Subcutaneous abdominal adipose tissue (tissue), 5 donors: ENCODE measurements at regions not wholly inside any gene's neighbourhood (a gene's known extent, or its start where the extent isn't known, plus 50 kb on each side); places are given as distances from the start of the nearest gene placed in this dataset.

Experiments
- H3K27ac ChIP-seq: one replicate; pipeline ENCODE4 v1.7.0; 2013; ENCODE audit warnings: low read depth, mild to moderate bottlenecking, inconsistent platforms, low read length, moderate library complexity
- H3K27me3 ChIP-seq, 5 donors: one replicate each; pipeline ENCODE4 v1.7.0; 2013; ENCODE audit warnings: low read length in 5 of 5, inconsistent platforms in 1 of 5; ENCODE audit not compliant: control insufficient read depth in 5 of 5, insufficient read depth in 4 of 5
- H3K36me3 ChIP-seq, 5 donors: one replicate each; pipeline ENCODE4 v1.7.0; 2013; ENCODE audit warnings: low read length in 5 of 5; ENCODE audit not compliant: control insufficient read depth in 5 of 5, insufficient read depth in 5 of 5
- H3K4me1 ChIP-seq, 5 donors: one replicate each; pipeline ENCODE4 v1.7.0; 2013; ENCODE audit warnings: low read length in 5 of 5, mild to moderate bottlenecking in 3 of 5, moderate library complexity in 1 of 5; ENCODE audit not compliant: control insufficient read depth in 5 of 5, insufficient read depth in 5 of 5
- H3K4me3 ChIP-seq, 5 donors: one replicate each; pipeline ENCODE4 v1.7.0; 2013; ENCODE audit warnings: low read length in 5 of 5, low read depth in 1 of 5
- H3K9ac ChIP-seq, 5 donors: one replicate each; pipeline ENCODE4 v1.7.0; 2013; ENCODE audit warnings: low read length in 5 of 5, mild to moderate bottlenecking in 4 of 5, moderate library complexity in 3 of 5
- H3K9me3 ChIP-seq, 5 donors: one replicate each; pipeline ENCODE4 v1.7.0; 2013; ENCODE audit warnings: low read length in 5 of 5; ENCODE audit not compliant: control insufficient read depth in 5 of 5
- donor health status: healthy.
- donor health status: healthy.
- donor health status: healthy.
- donor health status: healthy.
- donor health status: healthy.

DNA sequence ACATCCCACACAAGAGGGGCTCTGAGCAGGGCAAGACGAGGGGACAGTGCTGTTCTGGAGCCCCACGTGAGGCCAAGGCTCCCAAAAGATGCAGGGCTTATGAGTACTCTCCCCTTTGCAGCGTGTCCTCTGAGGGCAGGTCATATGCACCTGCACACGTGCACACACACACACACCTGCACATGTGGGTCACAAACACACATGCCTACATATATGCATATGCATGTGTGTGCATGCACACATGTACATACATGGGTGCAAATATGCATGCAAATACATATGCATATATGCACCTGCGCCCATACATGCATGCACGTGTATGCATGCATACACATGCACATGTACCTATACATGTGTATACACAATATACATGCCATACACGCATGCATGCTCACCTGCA is 197.9 kb downstream of the NPHP4 start:
- peaks cover 7 to 30% (median 9%) of the 10 kb centered on the region in 5 donors for H3K27me3 ChIP-seq
- no peak overlapping the region for H3K27ac ChIP-seq
- no peak overlapping the region for H3K4me3 ChIP-seq
- no peaks in the 10 kb centered on the region for H3K36me3 ChIP-seq
- H3K9ac ChIP-seq = no peak overlapping the region
- no peaks in the 10 kb centered on the region for H3K4me1 ChIP-seq
- peaks cover 0 to 5% (median 0%) of the 10 kb centered on the region in 5 donors for H3K9me3 ChIP-seq

DNA sequence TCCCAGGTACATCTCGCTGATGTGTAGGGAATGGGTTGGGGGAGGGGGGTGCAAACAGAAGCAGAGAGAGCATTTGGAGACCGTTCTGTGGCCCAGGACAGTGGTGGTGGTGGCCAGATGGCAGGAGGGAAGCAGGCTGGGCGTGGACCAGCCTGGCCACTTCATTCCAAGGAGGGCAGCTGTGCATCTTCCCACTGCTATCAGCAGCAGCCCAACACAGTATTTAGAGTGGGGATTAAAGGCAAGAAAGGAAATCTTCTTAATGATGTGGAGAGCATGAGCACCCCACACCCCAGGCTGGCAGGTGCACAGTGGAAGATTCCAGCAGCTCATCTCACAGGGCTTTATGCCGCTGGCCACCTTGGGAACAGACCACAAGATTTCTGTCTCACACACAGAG is 198.7 kb downstream of the NPHP4 start:
- Histone ChIP-seq H3K27me3 (peaks cover 4 to 30% (median 9%) of the 10 kb centered on the region in 5 donors), H3K9me3 (peaks cover 0 to 5% (median 0%) of the 10 kb centered on the region in 5 donors), H3K4me3 (no peak overlapping the region), H3K9ac (no peak overlapping the region), H3K27ac (no peak overlapping the region), H3K4me1 (no peaks in the 10 kb centered on the region), H3K36me3 (no peaks in the 10 kb centered on the region)

DNA sequence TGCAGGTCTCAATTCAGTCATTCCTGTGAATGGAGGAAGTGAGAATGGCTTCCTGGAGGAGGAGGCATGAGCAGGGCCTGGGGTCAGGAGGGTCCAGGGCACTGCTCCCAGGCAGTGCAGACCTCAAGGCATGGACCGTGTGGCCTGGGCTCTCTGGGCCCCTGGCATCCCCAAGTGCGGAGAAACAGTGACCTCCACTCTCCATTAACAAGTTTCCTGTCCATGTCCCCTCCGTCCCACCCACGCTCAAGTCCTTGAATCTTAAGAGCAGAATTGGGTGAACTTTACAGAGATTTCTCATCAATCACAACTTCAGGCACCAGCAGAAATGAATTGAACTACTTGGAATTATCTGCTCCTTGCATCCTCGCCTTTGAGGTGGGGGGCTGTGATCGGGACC is 211.1 kb downstream of the NPHP4 start:
- Histone ChIP-seq H3K9ac (no peak overlapping the region), H3K4me1 (no peaks in the 10 kb centered on the region), H3K9me3 (peaks cover 0 to 4% (median 0%) of the 10 kb centered on the region in 5 donors), H3K27ac (no peak overlapping the region), H3K27me3 (peaks cover 0 to 7% (median 2%) of the 10 kb centered on the region in 5 donors), H3K36me3 (no peaks in the 10 kb centered on the region), H3K4me3 (no peak overlapping the region)

DNA sequence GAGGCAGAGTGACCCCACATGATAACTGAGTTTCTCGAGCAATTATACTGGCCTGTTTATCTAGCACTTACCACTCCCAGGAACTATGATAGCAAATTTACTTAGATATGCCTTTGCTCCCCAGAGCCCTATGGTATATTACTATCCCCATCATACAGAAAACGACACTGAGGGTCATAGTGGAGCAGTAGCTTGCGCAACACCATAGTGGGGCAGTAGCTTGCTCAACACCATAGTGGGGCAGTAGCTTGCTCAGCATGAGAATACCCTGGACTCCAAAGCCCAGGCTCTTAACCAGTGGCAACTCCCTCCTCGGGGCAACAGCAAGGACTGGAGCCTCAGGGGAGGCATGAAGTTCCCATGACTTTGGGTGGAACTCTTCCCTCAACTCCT is 211.9 kb downstream of the NPHP4 start:
- Histone ChIP-seq H3K36me3 (no peaks in the 10 kb centered on the region), H3K9ac (no peak overlapping the region), H3K4me3 (no peak overlapping the region), H3K9me3 (peaks cover 0 to 4% (median 0%) of the 10 kb centered on the region in 5 donors), H3K27ac (no peak overlapping the region), H3K4me1 (no peaks in the 10 kb centered on the region), H3K27me3 (peaks cover 0 to 7% (median 0%) of the 10 kb centered on the region in 5 donors)

DNA sequence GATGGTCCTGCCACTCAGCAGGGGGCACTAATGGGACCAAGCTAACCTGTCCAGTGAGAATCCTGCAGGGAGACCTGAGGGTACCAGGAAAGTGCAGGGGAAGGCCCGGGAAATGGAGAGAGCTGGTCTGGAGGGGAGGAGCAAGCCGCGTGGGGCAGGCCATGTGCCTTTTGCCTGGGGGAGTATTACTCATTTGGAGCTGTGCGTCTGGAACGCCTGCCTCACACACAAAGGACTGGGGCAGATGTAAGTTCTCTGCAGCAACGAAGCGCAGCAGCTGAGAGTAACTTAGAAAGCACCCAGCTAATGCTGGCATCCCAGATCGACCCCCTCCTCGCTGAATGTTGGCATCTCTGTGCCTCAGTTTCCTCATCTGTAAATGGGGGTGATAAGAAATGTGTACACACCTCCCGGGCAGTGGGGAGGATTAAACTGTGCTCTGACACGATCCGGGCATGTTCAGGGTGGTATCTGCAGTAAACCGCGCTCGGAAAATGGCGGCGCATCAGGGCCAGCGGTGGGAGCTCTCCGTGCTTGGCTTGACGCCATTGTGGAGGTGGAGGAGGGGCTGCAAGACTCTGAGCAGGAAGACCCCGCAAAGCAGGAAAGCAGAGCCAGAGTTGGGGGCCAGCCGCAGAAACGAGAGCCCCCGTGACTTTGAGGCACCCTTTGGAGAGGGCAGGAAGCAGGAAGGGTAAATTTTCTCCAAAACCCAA is 212.5 kb downstream of the NPHP4 start:
- H3K9ac ChIP-seq = no peak overlapping the region
- H3K4me1 ChIP-seq = no peaks in the 10 kb centered on the region
- H3K4me3 ChIP-seq = no peak overlapping the region
- no peaks in the 10 kb centered on the region for H3K36me3 ChIP-seq
- peaks cover 0 to 7% (median 0%) of the 10 kb centered on the region in 5 donors for H3K27me3 ChIP-seq
- H3K9me3 ChIP-seq = peaks cover 0 to 4% (median 0%) of the 10 kb centered on the region in 5 donors
- no peak overlapping the region for H3K27ac ChIP-seq

DNA sequence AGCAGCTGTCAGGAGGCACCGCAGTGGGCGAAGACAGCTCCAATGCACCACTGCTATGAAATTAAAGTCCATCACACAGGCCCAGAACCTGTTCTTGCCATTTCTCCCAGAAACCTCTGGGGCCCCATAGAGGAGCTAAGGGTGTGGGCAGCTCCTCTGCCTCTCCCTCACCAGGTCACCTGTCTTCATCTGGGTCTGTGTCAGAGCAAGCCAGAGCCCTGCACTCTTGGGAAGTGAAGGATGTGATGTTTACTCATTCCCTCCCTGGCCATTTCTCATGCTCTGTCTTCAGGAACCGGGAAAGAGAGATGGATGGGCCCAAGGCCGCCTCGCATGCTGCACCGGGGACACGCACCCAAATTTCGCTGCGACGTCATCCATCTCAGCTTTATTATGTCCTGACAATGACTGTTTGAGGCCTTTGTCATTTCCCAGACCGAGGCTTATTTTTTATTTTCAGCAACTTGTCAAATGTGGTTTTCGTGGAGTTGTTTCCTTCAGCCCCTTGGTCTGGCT is 216.1 kb downstream of the NPHP4 start:
- no peaks in the 10 kb centered on the region for H3K36me3 ChIP-seq
- peaks cover 0 to 4% (median 0%) of the 10 kb centered on the region in 5 donors for H3K9me3 ChIP-seq
- H3K27me3 ChIP-seq = peaks cover 0 to 13% (median 0%) of the 10 kb centered on the region in 5 donors
- H3K9ac ChIP-seq = no peak overlapping the region
- no peak overlapping the region for H3K4me3 ChIP-seq
- H3K27ac ChIP-seq = no peak overlapping the region
- H3K4me1 ChIP-seq = peaks cover 0 to 6% (median 5%) of the 10 kb centered on the region in 5 donors

DNA sequence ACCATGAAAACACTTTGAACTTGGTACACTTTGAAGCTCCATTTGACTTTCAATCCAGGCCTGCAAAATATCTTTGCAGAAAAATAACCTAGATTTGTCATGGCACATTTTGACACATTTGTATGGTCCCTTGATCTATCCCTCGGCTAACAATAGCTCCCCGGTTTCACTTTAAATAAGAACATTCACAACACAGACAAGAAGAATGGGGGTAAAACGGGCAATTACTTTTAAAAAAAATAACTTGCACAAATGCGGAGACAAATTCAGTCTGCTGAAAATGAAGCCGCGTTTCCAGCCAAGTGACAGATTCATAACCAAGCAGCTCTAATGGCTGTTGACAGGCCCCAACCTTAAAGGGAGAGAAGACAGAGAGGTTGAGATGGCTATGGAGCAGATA is 218.2 kb downstream of the NPHP4 start:
- H3K27ac ChIP-seq = no peak overlapping the region
- peaks cover 0 to 4% (median 0%) of the 10 kb centered on the region in 5 donors for H3K9me3 ChIP-seq
- H3K4me1 ChIP-seq = peaks cover 3 to 26% (median 24%) of the 10 kb centered on the region in 5 donors
- H3K9ac ChIP-seq = no peak overlapping the region
- H3K27me3 ChIP-seq = peaks cover 0 to 9% (median 0%) of the 10 kb centered on the region in 5 donors
- H3K4me3 ChIP-seq = no peak overlapping the region
- no peaks in the 10 kb centered on the region for H3K36me3 ChIP-seq

DNA sequence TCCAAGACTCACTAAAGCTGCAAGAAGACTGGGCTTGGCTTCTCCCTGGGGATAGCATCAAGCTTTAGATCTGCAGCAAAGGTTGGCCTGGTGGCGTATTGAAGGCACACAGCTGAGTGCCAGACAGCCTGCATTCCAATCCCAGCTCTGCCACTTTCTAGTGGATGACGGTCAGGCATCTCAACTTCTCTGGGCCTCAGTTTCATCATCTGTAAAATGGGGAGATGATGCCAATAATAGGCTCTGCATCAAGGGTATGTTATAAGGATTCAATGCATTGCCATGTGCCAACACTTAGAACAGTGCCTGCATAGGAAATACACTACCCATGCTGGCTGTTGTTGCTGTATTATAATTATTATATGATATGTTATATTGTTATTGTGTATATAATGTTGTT is 220.4 kb downstream of the NPHP4 start:
- no peak overlapping the region for H3K4me3 ChIP-seq
- H3K27ac ChIP-seq = no peak overlapping the region
- H3K4me1 ChIP-seq = peaks cover 3 to 40% (median 36%) of the 10 kb centered on the region in 5 donors
- no peak overlapping the region for H3K9ac ChIP-seq
- no peaks in the 10 kb centered on the region for H3K36me3 ChIP-seq
- H3K27me3 ChIP-seq = peaks cover 0 to 15% (median 0%) of the 10 kb centered on the region in 5 donors
- no peaks in the 10 kb centered on the region for H3K9me3 ChIP-seq

DNA sequence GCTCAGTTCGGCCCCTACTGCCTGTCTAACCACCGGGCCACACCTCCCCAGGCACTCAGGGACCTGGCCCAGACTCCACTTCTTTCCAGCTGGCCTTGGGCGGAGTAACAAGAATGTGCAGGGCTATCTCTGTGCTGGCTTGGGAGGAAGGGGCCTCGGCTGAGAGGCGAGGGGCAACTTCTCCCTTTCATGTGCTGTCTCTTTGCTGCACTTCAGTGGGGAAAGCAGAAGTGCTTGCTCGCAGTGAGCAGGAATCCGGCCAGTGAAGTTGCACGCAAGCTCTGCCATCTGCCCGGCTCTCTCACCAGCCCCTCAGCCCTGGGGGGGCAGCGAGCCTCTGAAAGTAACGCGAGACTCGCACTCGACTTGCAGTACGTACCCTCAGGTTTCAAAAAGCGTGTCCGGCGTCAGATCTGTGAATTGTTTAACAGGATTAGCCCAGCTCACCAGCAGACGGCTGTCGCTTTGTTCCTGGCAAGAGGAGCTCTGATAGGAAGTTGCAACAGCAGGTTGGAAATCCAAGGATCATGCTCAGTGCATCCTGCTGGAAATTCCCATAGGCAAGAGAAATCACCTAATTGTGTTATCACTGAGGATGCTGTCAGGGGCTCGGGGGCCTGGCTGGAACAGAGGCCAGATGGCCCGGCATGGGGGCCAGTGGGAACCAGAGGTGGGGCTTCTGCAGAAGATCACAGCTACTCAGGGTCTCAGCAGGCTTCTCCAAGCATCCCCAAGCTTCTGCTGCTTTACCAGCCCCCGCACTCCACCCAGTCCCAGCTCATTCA is 221.1 kb downstream of the NPHP4 start:
- Histone ChIP-seq H3K4me1 (peaks cover 3 to 41% (median 37%) of the 10 kb centered on the region in 5 donors), H3K4me3 (peak overlapping the region; percentile 35 to 51 (median 39)), H3K27ac (no peak overlapping the region), H3K36me3 (no peaks in the 10 kb centered on the region), H3K27me3 (peaks cover 0 to 20% (median 0%) of the 10 kb centered on the region in 5 donors), H3K9me3 (no peaks in the 10 kb centered on the region), H3K9ac (peak overlapping the region in 3 of 5 donors; percentile 9 to 59 (median 14))

DNA sequence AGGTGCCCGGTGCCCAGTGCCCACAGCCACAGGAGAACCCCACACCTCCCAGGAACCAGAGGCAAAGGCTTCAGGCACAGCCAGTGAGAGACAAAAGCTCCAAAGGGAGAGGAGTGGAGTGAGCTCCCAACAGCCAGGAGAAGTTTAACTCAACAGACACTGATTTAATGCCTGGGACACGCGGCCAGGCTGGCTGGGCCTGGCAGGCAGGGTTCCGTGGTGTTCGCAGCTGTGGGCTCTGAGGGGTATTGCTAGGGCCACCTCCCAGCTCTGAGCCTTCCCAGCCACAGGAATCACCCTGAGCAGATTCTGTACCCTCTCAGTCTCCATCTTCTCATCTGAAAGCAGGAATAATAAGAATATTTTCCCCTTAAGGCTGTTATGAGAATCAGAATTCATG is 222.5 kb downstream of the NPHP4 start:
- peaks cover 0 to 28% (median 4%) of the 10 kb centered on the region in 5 donors for H3K27me3 ChIP-seq
- H3K9ac ChIP-seq = peak overlapping the region in 3 of 5 donors; percentile 15 to 32 (median 22)
- H3K4me3 ChIP-seq = no peak overlapping the region
- H3K36me3 ChIP-seq = no peaks in the 10 kb centered on the region
- no peaks in the 10 kb centered on the region for H3K9me3 ChIP-seq
- peaks cover 5 to 54% (median 48%) of the 10 kb centered on the region in 5 donors for H3K4me1 ChIP-seq
- H3K27ac ChIP-seq = no peak overlapping the region
